ENCODE measurements at regions not wholly inside any gene's neighbourhood (a gene's known extent, or its start where the extent isn't known, plus 50 kb on each side); places are given as distances from the start of the nearest gene placed in this dataset.

GRCh38 chr6:148285205-148285604 lies 57.4 kb upstream of the SASH1 start:
- ChIA-PET CTCF (ENCODE audit: partially characterized antibody) (no interaction called here), POLR2A (ENCODE audit: partially characterized antibody) (no interaction called here)
- Histone ChIP-seq H4K5ac (ENCODE audit: insufficient read length, low read depth, low read length) (no peak overlapping the region), H3K23me2 (ENCODE audit: low read depth, low read length) (no peaks in the 10 kb centered on the region), H3K56ac (replicated peaks; ENCODE audit: insufficient read length, low read depth, low read length) (no peak overlapping the region), H3K36me3 (ENCODE audit: control insufficient read depth in 2 of 4, insufficient read depth in 4 of 4, low read length in 3 of 4) (no peaks in the 10 kb centered on the region), H3K9ac (replicated peaks in 1 of 4; ENCODE audit: extremely low read depth in 1 of 4, low read depth in 3 of 4, low read length in 3 of 4) (no peak overlapping the region), H2BK12ac (ENCODE audit: low read depth, low read length) (no peak overlapping the region), H3K14ac (ENCODE audit: insufficient read length) (no peak overlapping the region), H3K79me1 (ENCODE audit: low read depth, low read length) (no peaks in the 10 kb centered on the region), H3K79me2 (ENCODE audit: control insufficient read depth in 1 of 2, insufficient read depth in 2 of 2, low read length in 2 of 2) (no peaks in the 10 kb centered on the region), H3K4me3 (ENCODE audit: extremely low read depth in 1 of 4, insufficient read depth in 2 of 4, low read depth in 3 of 4, low read length in 4 of 4) (no peak overlapping the region), H3K18ac (ENCODE audit: extremely low read depth, low read length) (no peak overlapping the region), H2BK120ac (replicated peaks; ENCODE audit: low read depth, low read length) (no peak overlapping the region), H2BK15ac (ENCODE audit: low read length) (no peak overlapping the region), H4K20me1 (replicated peaks in 1 of 2; ENCODE audit: control insufficient read depth in 1 of 2, insufficient read depth in 2 of 2, low read length in 2 of 2) (no peaks in the 10 kb centered on the region), H3K27ac (ENCODE audit: low read depth, low read length) (no peak overlapping the region), H2BK20ac (ENCODE audit: low read length) (no peak overlapping the region), H3K4ac (replicated peaks; ENCODE audit: insufficient read length, low read depth, low read length) (no peak overlapping the region), H4K91ac (replicated peaks; ENCODE audit: insufficient read length, low read length) (no peak overlapping the region), H3K27me3 (replicated peaks in 1 of 4; ENCODE audit: control insufficient read depth in 3 of 4, extremely low read depth in 1 of 4, insufficient read depth in 3 of 4, low read length in 3 of 4) (no peaks in the 10 kb centered on the region), H3K4me2 (ENCODE audit: insufficient read depth in 1 of 2, low read depth in 2 of 2, low read length in 2 of 2) (no peak overlapping the region), H3K4me1 (replicated peaks in 1 of 4; ENCODE audit: control insufficient read depth in 3 of 4, insufficient read depth in 4 of 4, low read length in 3 of 4) (no peaks in the 10 kb centered on the region), H3K9me3 (ENCODE audit: insufficient read depth in 2 of 2, low read depth in 1 of 2, low read length in 1 of 2) (no peaks in the 10 kb centered on the region), H3K23ac (ENCODE audit: insufficient read length) (no peak overlapping the region), H2AFZ (ENCODE audit: low read length) (no peak overlapping the region), H2BK5ac (ENCODE audit: low read depth, low read length) (no peak overlapping the region), H2AK5ac (ENCODE audit: low read depth, low read length) (no peak overlapping the region), H4K8ac (ENCODE audit: extremely low read depth, insufficient read depth, low read length) (no peak overlapping the region)
- TF ChIP-seq TAF1 (IDR thresholded peaks at IDR 0.05; ENCODE audit: low read depth, low read length) (no peak), SUZ12 (IDR thresholded peaks at IDR 0.05; ENCODE audit: low read length) (no peak), CHD2 (IDR thresholded peaks at IDR 0.05; ENCODE audit: low read length) (no peak)
- FAIRE-seq = no peak
- no peak for DNase-seq (ENCODE audit: low read depth in 1 of 2, low spot score in 2 of 2)
- 86% methylated on average over 2 of the region's 2 CpGs; no CpG with 5 or more reads in 1 of the 2 experiments for WGBS, 2 experiments (ENCODE audit: extremely low coverage in 1 of 2, insufficient coverage in 1 of 2, insufficient read length in 1 of 2, insufficient replicate concordance in 2 of 2, low coverage in 1 of 2, low lambda C conversion rate in 2 of 2, missing lambda C conversion rate in 1 of 2)

All from H1 (cell line).